Brain microvascular endothelial cell (primary cell): ENCODE measurements at regions not wholly inside any gene's neighbourhood (a gene's known extent, or its start where the extent isn't known, plus 50 kb on each side); places are given as distances from the start of the nearest gene placed in this dataset.

ENCODE experiments used
- DNase-seq: peaks from one replicate; pipeline ENCODE4 v3.0.0-alpha.2; 2020
- H3K27ac ChIP-seq: fragments of 250-450 bp; sonication (Bioruptor Pico); 2 replicates; pipeline ENCODE4 v1.5.1; 2020; ENCODE audit warnings: mild to moderate bottlenecking, moderate library complexity
- H3K27me3 ChIP-seq: fragments of 250-450 bp; sonication (Bioruptor Pico); replicated peaks from 2 replicates; pipeline ENCODE4 v1.5.1; 2020; ENCODE audit warnings: mild to moderate bottlenecking
- H3K36me3 ChIP-seq: fragments of 250-450 bp; sonication (Bioruptor Pico); replicated peaks from 2 replicates; pipeline ENCODE4 v1.5.1; 2020; ENCODE audit warnings: mild to moderate bottlenecking
- H3K4me3 ChIP-seq: 2 replicates; pipeline ENCODE4 v1.5.1; 2011; ENCODE audit warnings: low read depth, mild to moderate bottlenecking, control low read depth, low read length, moderate library complexity
- CTCF ChIP-seq: IDR thresholded peaks from 2 replicates; pipeline ENCODE4 v1.5.1; 2011; ENCODE audit warnings: low read depth, mild to moderate bottlenecking, moderate library complexity, low read length, control low read depth, inconsistent platforms; ENCODE audit errors: missing control alignments
- in situ Hi-C: cut with HindIII; loops from 2 replicates; pipeline ENCODE4 v1.10.0; 2017; ENCODE audit warnings: low sequenced_read_pairs, low pct_ligation_motif_present

GRCh38 chr4:14046642-14047041 is 419.1 kb upstream of the BOD1L1 start:
- no peak for TF ChIP-seq CTCF
- Histone ChIP-seq H3K4me3 (no peak overlapping the region), H3K27ac (no peak overlapping the region), H3K36me3 (no peaks in the 10 kb centered on the region), H3K27me3 (no peaks in the 10 kb centered on the region)
- in situ Hi-C loops = no loop called here
- no peak for DNase-seq

GRCh38 chr4:14047840-14048239 is 420.3 kb upstream of the BOD1L1 start:
- no peak for TF ChIP-seq CTCF
- Histone ChIP-seq H3K27me3 (no peaks in the 10 kb centered on the region), H3K4me3 (no peak overlapping the region), H3K36me3 (no peaks in the 10 kb centered on the region), H3K27ac (no peak overlapping the region)
- DNase-seq = no peak
- in situ Hi-C loops = no loop called here

GRCh38 chr4:14049946-14050345 is 422.4 kb upstream of the BOD1L1 start:
- Histone ChIP-seq H3K4me3 (no peak overlapping the region), H3K27ac (no peak overlapping the region), H3K36me3 (no peaks in the 10 kb centered on the region), H3K27me3 (no peaks in the 10 kb centered on the region)
- in situ Hi-C loops = no loop called here
- TF ChIP-seq CTCF = no peak
- no peak for DNase-seq

GRCh38 chr4:14053291-14053690 is 425.8 kb upstream of the BOD1L1 start:
- no peak for TF ChIP-seq CTCF
- no peaks in the 10 kb centered on the region for H3K27me3 ChIP-seq
- DNase-seq = no peak
- in situ Hi-C loops = no loop called here
- H3K4me3 ChIP-seq = no peak overlapping the region
- no peak overlapping the region for H3K27ac ChIP-seq
- no peaks in the 10 kb centered on the region for H3K36me3 ChIP-seq

GRCh38 chr4:14054391-14054790 is 426.9 kb upstream of the BOD1L1 start:
- no peak overlapping the region for H3K27ac ChIP-seq
- no peaks in the 10 kb centered on the region for H3K27me3 ChIP-seq
- H3K36me3 ChIP-seq = no peaks in the 10 kb centered on the region
- in situ Hi-C loops = no loop called here
- no peak overlapping the region for H3K4me3 ChIP-seq
- no peak for DNase-seq
- no peak for TF ChIP-seq CTCF

GRCh38 chr4:14059006-14059405 is 431.5 kb upstream of the BOD1L1 start:
- Histone ChIP-seq H3K27ac (no peak overlapping the region), H3K4me3 (no peak overlapping the region), H3K36me3 (no peaks in the 10 kb centered on the region), H3K27me3 (no peaks in the 10 kb centered on the region)
- DNase-seq = peak; percentile 13
- no peak for TF ChIP-seq CTCF
- in situ Hi-C loops = no loop called here
